ENCODE measurements at regions not wholly inside any gene's neighbourhood (a gene's known extent, or its start where the extent isn't known, plus 50 kb on each side); places are given as distances from the start of the nearest gene placed in this dataset.

DNA sequence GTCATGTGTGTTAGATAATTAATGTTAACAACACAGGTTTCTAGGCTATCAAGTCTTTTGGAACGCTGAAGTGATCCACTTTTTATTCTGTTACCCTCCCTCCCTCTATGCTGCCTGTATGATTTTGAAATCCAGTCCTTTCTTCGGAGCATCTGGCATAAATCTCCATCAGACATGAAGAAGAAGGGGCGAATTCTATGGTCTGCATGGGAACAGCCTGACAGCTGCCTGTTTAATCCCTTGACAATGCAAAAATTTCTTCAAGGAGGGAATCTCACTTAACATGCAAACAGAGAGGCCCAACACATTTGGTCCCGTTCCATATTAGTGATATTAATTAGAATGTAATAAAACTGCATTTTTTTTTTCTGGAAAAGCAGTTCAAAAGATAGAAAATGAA lies 145.2 kb downstream of the VGLL3 start:
- TF ChIP-seq EZH2phosphoT487 (IDR thresholded peaks at IDR 0.05; ENCODE audit: low read depth) = no peak
- TF ChIP-seq, protein P1, sequence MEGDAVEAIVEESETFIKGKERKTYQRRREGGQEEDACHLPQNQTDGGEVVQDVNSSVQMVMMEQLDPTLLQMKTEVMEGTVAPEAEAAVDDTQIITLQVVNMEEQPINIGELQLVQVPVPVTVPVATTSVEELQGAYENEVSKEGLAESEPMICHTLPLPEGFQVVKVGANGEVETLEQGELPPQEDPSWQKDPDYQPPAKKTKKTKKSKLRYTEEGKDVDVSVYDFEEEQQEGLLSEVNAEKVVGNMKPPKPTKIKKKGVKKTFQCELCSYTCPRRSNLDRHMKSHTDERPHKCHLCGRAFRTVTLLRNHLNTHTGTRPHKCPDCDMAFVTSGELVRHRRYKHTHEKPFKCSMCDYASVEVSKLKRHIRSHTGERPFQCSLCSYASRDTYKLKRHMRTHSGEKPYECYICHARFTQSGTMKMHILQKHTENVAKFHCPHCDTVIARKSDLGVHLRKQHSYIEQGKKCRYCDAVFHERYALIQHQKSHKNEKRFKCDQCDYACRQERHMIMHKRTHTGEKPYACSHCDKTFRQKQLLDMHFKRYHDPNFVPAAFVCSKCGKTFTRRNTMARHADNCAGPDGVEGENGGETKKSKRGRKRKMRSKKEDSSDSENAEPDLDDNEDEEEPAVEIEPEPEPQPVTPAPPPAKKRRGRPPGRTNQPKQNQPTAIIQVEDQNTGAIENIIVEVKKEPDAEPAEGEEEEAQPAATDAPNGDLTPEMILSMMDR (IDR thresholded peaks at IDR 0.05; ENCODE audit: low read depth, low read length) = no peak
